GM23248 (cell line): ENCODE measurements at regions not wholly inside any gene's neighbourhood (a gene's known extent, or its start where the extent isn't known, plus 50 kb on each side); places are given as distances from the start of the nearest gene placed in this dataset.

Source experiments
- EZH2 ChIP-seq: fragments of 200-600 bp; sonication (generic); IDR thresholded peaks from 2 replicates; pipeline ENCODE4 v1.6.1; 2018; ENCODE audit warnings: antibody characterized with exemption, mild to moderate bottlenecking; ENCODE audit not compliant: insufficient read depth, poor library complexity, severe bottlenecking
- EZH2phosphoT487 ChIP-seq: fragments of 200-600 bp; sonication (generic); IDR thresholded peaks from 2 replicates; pipeline ENCODE4 v1.6.1; 2018; ENCODE audit warnings: antibody characterized with exemption, moderate library complexity, mild to moderate bottlenecking, low read depth; ENCODE audit not compliant: insufficient read depth

GRCh38 chr10:111686796-111687195 is 496.8 kb downstream of the GPAM start:
- no peak for TF ChIP-seq EZH2
- no peak for TF ChIP-seq EZH2phosphoT487
